Hepatocyte (in vitro differentiated cells): ENCODE measurements at regions not wholly inside any gene's neighbourhood (a gene's known extent, or its start where the extent isn't known, plus 50 kb on each side); places are given as distances from the start of the nearest gene placed in this dataset.
"Not testable (repeated sequence)": the region's sequence is repeated elsewhere in the genome, so short reads cannot be mapped to it uniquely, and the experiment has no call there.

ENCODE experiments used
- EZH2 ChIP-seq: fragments of 200-600 bp; sonication (generic); IDR thresholded peaks from 2 replicates; pipeline ENCODE4 v1.6.1; 2016; ENCODE audit warnings: antibody characterized with exemption, mild to moderate bottlenecking, borderline replicate concordance
- EZH2phosphoT487 ChIP-seq: fragments of 200-600 bp; sonication (generic); IDR thresholded peaks from one replicate; pipeline ENCODE4 v1.6.1; 2018; ENCODE audit warnings: antibody characterized with exemption, mild to moderate bottlenecking, low read depth, moderate library complexity; ENCODE audit not compliant: unreplicated experiment, severe bottlenecking
- TF ChIP-seq, protein P1 (sequence below): fragments of 200-600 bp; sonication (generic); IDR thresholded peaks from 2 replicates; pipeline ENCODE4 v1.5.1; 2016; ENCODE audit warnings: antibody characterized with exemption, mild to moderate bottlenecking; ENCODE audit not compliant: poor library complexity

DNA sequence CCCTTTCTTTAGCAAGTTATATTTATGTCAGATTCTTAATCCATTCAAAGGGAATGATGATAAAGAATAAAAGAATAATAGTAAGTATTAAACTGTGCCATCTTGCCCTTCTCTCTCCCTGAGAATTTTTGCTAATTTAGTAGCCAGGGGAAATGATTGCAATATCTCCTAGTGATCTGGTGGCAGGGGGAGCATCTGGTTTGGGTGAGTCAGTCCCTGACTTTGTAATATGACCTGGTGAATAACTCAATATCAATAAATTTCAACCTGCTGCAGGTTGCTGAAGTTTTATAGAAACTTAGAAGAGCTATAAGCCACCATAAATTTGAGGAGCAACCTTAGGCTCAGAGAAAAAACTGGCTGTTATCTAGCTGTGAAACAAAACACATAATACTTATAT lies 149.4 kb downstream of the SYT15 start:
- TF ChIP-seq, protein P1, sequence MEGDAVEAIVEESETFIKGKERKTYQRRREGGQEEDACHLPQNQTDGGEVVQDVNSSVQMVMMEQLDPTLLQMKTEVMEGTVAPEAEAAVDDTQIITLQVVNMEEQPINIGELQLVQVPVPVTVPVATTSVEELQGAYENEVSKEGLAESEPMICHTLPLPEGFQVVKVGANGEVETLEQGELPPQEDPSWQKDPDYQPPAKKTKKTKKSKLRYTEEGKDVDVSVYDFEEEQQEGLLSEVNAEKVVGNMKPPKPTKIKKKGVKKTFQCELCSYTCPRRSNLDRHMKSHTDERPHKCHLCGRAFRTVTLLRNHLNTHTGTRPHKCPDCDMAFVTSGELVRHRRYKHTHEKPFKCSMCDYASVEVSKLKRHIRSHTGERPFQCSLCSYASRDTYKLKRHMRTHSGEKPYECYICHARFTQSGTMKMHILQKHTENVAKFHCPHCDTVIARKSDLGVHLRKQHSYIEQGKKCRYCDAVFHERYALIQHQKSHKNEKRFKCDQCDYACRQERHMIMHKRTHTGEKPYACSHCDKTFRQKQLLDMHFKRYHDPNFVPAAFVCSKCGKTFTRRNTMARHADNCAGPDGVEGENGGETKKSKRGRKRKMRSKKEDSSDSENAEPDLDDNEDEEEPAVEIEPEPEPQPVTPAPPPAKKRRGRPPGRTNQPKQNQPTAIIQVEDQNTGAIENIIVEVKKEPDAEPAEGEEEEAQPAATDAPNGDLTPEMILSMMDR = not testable (repeated sequence)
- not testable (repeated sequence) for TF ChIP-seq EZH2, EZH2phosphoT487
